WTC11 (cell line): ENCODE measurements at regions not wholly inside any gene's neighbourhood (a gene's known extent, or its start where the extent isn't known, plus 50 kb on each side); places are given as distances from the start of the nearest gene placed in this dataset.

Experiments
- ATAC-seq: fragments of 200-7000 bp; cut with Tn5 transposase; 2 replicates; pipeline ENCODE4 v1.10.0; 2021; ENCODE audit warnings: mild to moderate bottlenecking, moderate library complexity
- CTCF ChIA-PET: fragments of 300-600 bp; sonication (Branson Sonifier 250); formaldehyde crosslinking; loops from one replicate; lab custom pipeline; 2021; ENCODE audit warnings: antibody characterized with exemption; lab: Charles Lee
- POLR2A ChIA-PET: fragments of 350-600 bp; sonication (Branson Sonifier 250); formaldehyde crosslinking; loops from one replicate; lab custom pipeline; 2021; ENCODE audit warnings: antibody characterized with exemption; lab: Charles Lee
- DNase-seq: peaks from one replicate; pipeline ENCODE4 v3.0.0; 2021; ENCODE audit warnings: low spot score
- H3K27ac Mint-ChIP-seq: 2 replicates; pipeline ENCODE4 v1.8.0; 2021; ENCODE audit warnings: mixed read lengths
- H3K27me3 Mint-ChIP-seq: 2 replicates; pipeline ENCODE4 v1.8.0; 2021; ENCODE audit warnings: low read depth, mild to moderate bottlenecking, moderate library complexity, mixed read lengths
- H3K36me3 Mint-ChIP-seq: 2 replicates; pipeline ENCODE4 v1.8.0; 2021; ENCODE audit warnings: mixed read lengths
- H3K4me1 Mint-ChIP-seq: 2 replicates; pipeline ENCODE4 v1.8.0; 2022; ENCODE audit warnings: mixed read lengths
- H3K4me3 Mint-ChIP-seq: 2 replicates; pipeline ENCODE4 v1.8.0; 2021; ENCODE audit warnings: mild to moderate bottlenecking, moderate library complexity, mixed read lengths
- H3K9me3 Mint-ChIP-seq: 2 replicates; pipeline ENCODE4 v1.8.0; 2021; ENCODE audit warnings: mixed read lengths
- E2F5 ChIP-seq: sonication (generic); formaldehyde crosslinking; IDR thresholded peaks from 2 replicates; pipeline ENCODE4 v1.8.1; 2022; ENCODE audit warnings: mild to moderate bottlenecking, moderate library complexity, missing genetic modification reagents
- ELF4 ChIP-seq: sonication (generic); formaldehyde crosslinking; IDR thresholded peaks from 2 replicates; pipeline ENCODE4 v1.8.1; 2022; ENCODE audit warnings: low read depth, mild to moderate bottlenecking, moderate library complexity, missing genetic modification reagents
- EMX1 ChIP-seq: fragments of 250-450 bp; sonication (Bioruptor Pico); IDR thresholded peaks from 2 replicates; pipeline ENCODE4 v1.8.0; 2021; ENCODE audit warnings: mild to moderate bottlenecking
- ESRRA ChIP-seq: sonication (generic); formaldehyde crosslinking; IDR thresholded peaks from 2 replicates; pipeline ENCODE4 v1.8.1; 2022; ENCODE audit warnings: mild to moderate bottlenecking, missing genetic modification reagents, borderline replicate concordance
- FOXJ3 ChIP-seq: sonication (generic); formaldehyde crosslinking; IDR thresholded peaks from 2 replicates; pipeline ENCODE4 v1.9.0; 2021; ENCODE audit warnings: missing genetic modification reagents, mild to moderate bottlenecking, borderline replicate concordance
- FOXK1 ChIP-seq: sonication (generic); formaldehyde crosslinking; IDR thresholded peaks from 2 replicates; pipeline ENCODE4 v1.8.0; 2022; ENCODE audit warnings: mild to moderate bottlenecking, moderate library complexity, missing genetic modification reagents
- GABPB1 ChIP-seq: sonication (generic); formaldehyde crosslinking; IDR thresholded peaks from 2 replicates; pipeline ENCODE4 v1.8.1; 2023; ENCODE audit warnings: mild to moderate bottlenecking, missing genetic modification reagents
- GTF2I ChIP-seq: fragments of 250-450 bp; sonication (Bioruptor Pico); conservative IDR thresholded peaks from 2 replicates; pipeline ENCODE4 v1.4.0; 2021; ENCODE audit warnings: mild to moderate bottlenecking
- JUN ChIP-seq: sonication (generic); formaldehyde crosslinking; IDR thresholded peaks from 2 replicates; pipeline ENCODE4 v1.8.0; 2023; ENCODE audit warnings: mild to moderate bottlenecking, missing genetic modification reagents
- MXD4 ChIP-seq: fragments of 250-450 bp; sonication (Bioruptor Pico); IDR thresholded peaks from 2 replicates; pipeline ENCODE4 v1.8.0; 2021; ENCODE audit warnings: mild to moderate bottlenecking, moderate library complexity, borderline replicate concordance
- PRDM15 ChIP-seq: sonication (generic); formaldehyde crosslinking; IDR thresholded peaks from 2 replicates; pipeline ENCODE4 v1.8.0; 2022; ENCODE audit warnings: missing genetic modification reagents
- TEAD1 ChIP-seq: sonication (generic); formaldehyde crosslinking; IDR thresholded peaks from 2 replicates; pipeline ENCODE4 v1.8.0; 2022; ENCODE audit warnings: mild to moderate bottlenecking, missing genetic modification reagents
- TEAD4 ChIP-seq: sonication (generic); formaldehyde crosslinking; IDR thresholded peaks from 2 replicates; pipeline ENCODE4 v1.8.0; 2022; ENCODE audit warnings: mild to moderate bottlenecking, missing genetic modification reagents
- USF2 ChIP-seq: sonication (generic); formaldehyde crosslinking; IDR thresholded peaks from 2 replicates; pipeline ENCODE4 v1.8.1; 2023; ENCODE audit warnings: mild to moderate bottlenecking, missing genetic modification reagents, moderate library complexity
- ZNF232 ChIP-seq: sonication (generic); formaldehyde crosslinking; IDR thresholded peaks from 2 replicates; pipeline ENCODE4 v1.8.0; 2022; ENCODE audit warnings: mild to moderate bottlenecking, missing genetic modification reagents
- ZNF671 ChIP-seq: fragments of 250-450 bp; sonication (Bioruptor Pico); IDR thresholded peaks from 2 replicates; pipeline ENCODE4 v1.8.0; 2021; ENCODE audit warnings: mild to moderate bottlenecking
- ZSCAN18 ChIP-seq: fragments of 250-450 bp; sonication (Bioruptor Pico); IDR thresholded peaks from 2 replicates; pipeline ENCODE4 v2.1.2; 2022; ENCODE audit warnings: mild to moderate bottlenecking, moderate library complexity
- TF ChIP-seq, protein P1 (sequence below): sonication (generic); formaldehyde crosslinking; IDR thresholded peaks from 2 replicates; pipeline ENCODE4 v1.8.1; 2023; ENCODE audit warnings: mild to moderate bottlenecking, missing genetic modification reagents
- TF ChIP-seq, protein P2 (sequence below): sonication (generic); formaldehyde crosslinking; IDR thresholded peaks from 2 replicates; pipeline ENCODE4 v1.8.1; 2023; ENCODE audit warnings: mild to moderate bottlenecking, moderate library complexity, missing genetic modification reagents

DNA sequence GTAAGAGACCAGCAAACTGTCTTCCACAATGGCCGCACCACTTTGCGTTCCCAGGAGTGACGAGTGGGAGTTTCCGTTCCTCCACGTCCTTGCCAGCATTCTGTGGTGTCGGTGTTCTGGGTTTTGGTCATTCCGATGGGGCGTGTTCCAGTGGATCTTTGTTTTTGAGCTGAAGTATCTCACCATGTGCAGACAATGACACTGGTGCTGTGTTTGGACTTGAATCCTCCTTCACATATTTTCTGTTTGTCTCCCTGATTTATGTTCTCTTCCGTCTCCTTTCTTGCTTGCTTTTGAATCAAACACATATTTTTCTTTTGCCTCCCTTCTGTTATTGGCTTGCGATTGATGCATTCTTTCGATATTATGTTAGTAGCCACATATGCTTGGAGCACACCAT is 60.8 kb upstream of the IRX4 start (continued):
- TF ChIP-seq MXD4 (CRISPR knock-in tag) (no peak), E2F5 (no peak), FOXJ3 (CRISPR knock-in tag) (no peak), PRDM15 (CRISPR knock-in tag) (no peak)

DNA sequence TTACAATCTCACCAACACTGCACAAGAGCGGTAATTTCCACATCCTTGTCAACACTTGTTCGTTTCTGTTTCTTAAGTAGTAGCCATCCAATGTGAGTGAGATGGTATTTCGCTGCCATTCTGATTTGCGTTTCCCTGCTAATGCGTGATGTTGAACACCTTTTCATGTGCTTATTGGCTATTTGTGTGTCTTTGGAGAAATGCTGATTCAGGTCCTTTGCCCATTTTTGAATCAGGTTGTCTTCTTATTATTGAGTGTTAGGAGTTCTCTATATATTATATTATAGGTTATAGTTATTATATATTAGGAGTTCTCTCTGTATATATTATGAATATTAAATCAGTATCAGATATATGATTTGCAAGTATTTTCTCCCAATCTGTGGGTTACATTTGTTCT is 59.9 kb upstream of the IRX4 start:
- TF ChIP-seq ZNF232 (CRISPR knock-in tag) = no peak
- Mint-ChIP-seq H3K4me1 (peaks cover 14% of the 10 kb centered on the region; the same call in 1 of the 2 replicates), H3K27me3 (no peaks in the 10 kb centered on the region; the same call in 1 of the 2 replicates), H3K27ac (no peak overlapping the region), H3K4me3 (no peak overlapping the region), H3K9me3 (peaks cover 9% of the 10 kb centered on the region), H3K36me3 (no peaks in the 10 kb centered on the region; the same call in 1 of the 2 replicates)
- DNase-seq (no peak), ATAC-seq (no peak)
- CTCF ChIA-PET = no interaction called here
- POLR2A ChIA-PET = no interaction called here

- Mint-ChIP-seq H3K9me3 (peaks cover 9% of the 10 kb centered on the region), H3K27me3 (no peaks in the 10 kb centered on the region; the same call in 1 of the 2 replicates), H3K27ac (no peak overlapping the region), H3K36me3 (no peaks in the 10 kb centered on the region; the same call in 1 of the 2 replicates), H3K4me3 (no peak overlapping the region), H3K4me1 (peaks cover 14% of the 10 kb centered on the region; the same call in 1 of the 2 replicates)
- ATAC-seq (no peak), DNase-seq (no peak)
- ChIA-PET CTCF (no interaction called here), POLR2A (no interaction called here)
- no peak for TF ChIP-seq GTF2I (CRISPR knock-in tag)
- no peak for TF ChIP-seq FOXK1 (CRISPR knock-in tag)
- no peak for TF ChIP-seq EMX1 (CRISPR knock-in tag)
- no peak for TF ChIP-seq USF2 (CRISPR knock-in tag)
- no peak for TF ChIP-seq E2F5
Observed at GRCh38 chr5:1942158-1942557, 59.4 kb upstream of the IRX4 start.

GRCh38 chr5:1939256-1939655 is 56.5 kb upstream of the IRX4 start:
- H3K27me3 Mint-ChIP-seq = no peaks in the 10 kb centered on the region; the same call in none of the 2 replicates
- no peak for ATAC-seq
- no peak overlapping the region for H3K4me3 Mint-ChIP-seq
- CTCF ChIA-PET = no interaction called here
- POLR2A ChIA-PET = no interaction called here
- no peak for DNase-seq
- H3K9me3 Mint-ChIP-seq = peaks cover 9% of the 10 kb centered on the region
- TF ChIP-seq ELF4 (CRISPR knock-in tag) = no peak
- TF ChIP-seq ESRRA = no peak
- TF ChIP-seq, protein P1, sequence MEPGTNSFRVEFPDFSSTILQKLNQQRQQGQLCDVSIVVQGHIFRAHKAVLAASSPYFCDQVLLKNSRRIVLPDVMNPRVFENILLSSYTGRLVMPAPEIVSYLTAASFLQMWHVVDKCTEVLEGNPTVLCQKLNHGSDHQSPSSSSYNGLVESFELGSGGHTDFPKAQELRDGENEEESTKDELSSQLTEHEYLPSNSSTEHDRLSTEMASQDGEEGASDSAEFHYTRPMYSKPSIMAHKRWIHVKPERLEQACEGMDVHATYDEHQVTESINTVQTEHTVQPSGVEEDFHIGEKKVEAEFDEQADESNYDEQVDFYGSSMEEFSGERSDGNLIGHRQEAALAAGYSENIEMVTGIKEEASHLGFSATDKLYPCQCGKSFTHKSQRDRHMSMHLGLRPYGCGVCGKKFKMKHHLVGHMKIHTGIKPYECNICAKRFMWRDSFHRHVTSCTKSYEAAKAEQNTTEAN (CRISPR knock-in tag) = no peak
- TF ChIP-seq, protein P2, sequence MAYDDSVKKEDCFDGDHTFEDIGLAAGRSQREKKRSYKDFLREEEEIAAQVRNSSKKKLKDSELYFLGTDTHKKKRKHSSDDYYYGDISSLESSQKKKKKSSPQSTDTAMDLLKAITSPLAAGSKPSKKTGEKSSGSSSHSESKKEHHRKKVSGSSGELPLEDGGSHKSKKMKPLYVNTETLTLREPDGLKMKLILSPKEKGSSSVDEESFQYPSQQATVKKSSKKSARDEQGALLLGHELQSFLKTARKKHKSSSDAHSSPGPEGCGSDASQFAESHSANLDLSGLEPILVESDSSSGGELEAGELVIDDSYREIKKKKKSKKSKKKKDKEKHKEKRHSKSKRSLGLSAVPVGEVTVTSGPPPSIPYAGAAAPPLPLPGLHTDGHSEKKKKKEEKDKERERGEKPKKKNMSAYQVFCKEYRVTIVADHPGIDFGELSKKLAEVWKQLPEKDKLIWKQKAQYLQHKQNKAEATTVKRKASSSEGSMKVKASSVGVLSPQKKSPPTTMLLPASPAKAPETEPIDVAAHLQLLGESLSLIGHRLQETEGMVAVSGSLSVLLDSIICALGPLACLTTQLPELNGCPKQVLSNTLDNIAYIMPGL = no peak
- TF ChIP-seq ZSCAN18 = no peak
- TF ChIP-seq TEAD1 = no peak
- no peak for TF ChIP-seq ZNF671
- TF ChIP-seq TEAD4 (CRISPR knock-in tag) = no peak
- no peak for TF ChIP-seq GABPB1 (CRISPR knock-in tag)
- no peak for TF ChIP-seq JUN
- no peak for TF ChIP-seq FOXK1 (CRISPR knock-in tag)
- H3K4me1 Mint-ChIP-seq = peaks cover 7% of the 10 kb centered on the region
- H3K27ac Mint-ChIP-seq = no peak overlapping the region
- no peaks in the 10 kb centered on the region; the same call in 1 of the 2 replicates for H3K36me3 Mint-ChIP-seq
